COLO668 (cell line): ENCODE measurements at regions not wholly inside any gene's neighbourhood (a gene's known extent, or its start where the extent isn't known, plus 50 kb on each side); places are given as distances from the start of the nearest gene placed in this dataset.

Source experiments
- DNase-seq: peaks from one replicate; lab custom pipeline; 2025; ENCODE audit not compliant: unreplicated experiment; lab: John Stamatoyannopoulos, UW

DNA sequence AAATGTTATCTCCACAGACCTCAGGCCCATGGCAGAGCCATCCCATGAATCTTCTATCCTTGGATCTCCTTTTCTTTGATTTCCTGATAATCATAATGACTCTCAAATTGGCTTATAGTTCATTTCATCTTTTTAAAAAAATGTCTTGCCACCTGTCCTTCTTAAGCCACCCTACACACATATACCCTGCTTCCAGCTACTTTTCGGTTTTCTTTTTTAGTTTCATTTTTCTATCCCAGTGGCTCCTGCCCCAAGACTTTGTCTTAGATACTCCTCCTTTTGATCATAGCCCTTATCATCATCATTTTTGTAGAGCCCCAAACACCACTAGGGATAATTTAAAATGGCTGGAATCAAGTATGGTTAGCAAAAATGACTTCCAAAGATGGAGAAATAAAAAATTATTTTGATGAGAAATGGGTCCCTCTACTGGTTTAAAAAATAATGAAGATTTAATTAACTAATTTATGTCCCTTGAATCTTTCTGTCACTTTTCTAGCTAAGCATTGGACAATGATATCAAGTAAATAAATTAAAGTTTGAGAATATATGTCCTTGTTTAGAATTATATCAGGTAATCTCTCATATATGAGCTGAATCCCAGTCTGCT is 277.3 kb upstream of the SEMA3D start:
- DNase-seq: no peak

DNA sequence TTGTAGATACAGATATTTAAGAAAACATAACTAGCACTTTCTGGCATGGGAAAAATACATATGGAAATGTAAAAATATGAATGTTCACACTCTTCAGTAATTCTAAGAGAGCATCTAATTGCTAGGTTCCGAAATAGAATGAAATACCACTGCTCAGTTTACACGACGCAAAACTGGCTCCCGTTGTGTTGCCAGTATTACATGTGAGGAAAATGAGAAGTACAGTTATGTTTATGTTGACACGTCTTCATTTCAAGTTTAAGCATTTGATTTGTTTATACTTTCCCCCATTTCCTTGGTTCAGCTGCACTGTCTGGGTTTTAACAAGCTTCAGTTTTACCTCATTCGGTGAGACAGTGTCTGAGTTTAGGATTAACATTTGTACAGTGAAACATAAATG is 275.8 kb upstream of the SEMA3D start:
- no peak for DNase-seq

GRCh38 chr7:85457911-85458310 is 271.1 kb upstream of the SEMA3D start:
- DNase-seq: no peak

- DNase-seq: no peak
Measured at GRCh38 chr7:85456254-85456653, 269.4 kb upstream of the SEMA3D start.

- no peak for DNase-seq
Measured at GRCh38 chr7:85454904-85455303, 268.0 kb upstream of the SEMA3D start.

DNA sequence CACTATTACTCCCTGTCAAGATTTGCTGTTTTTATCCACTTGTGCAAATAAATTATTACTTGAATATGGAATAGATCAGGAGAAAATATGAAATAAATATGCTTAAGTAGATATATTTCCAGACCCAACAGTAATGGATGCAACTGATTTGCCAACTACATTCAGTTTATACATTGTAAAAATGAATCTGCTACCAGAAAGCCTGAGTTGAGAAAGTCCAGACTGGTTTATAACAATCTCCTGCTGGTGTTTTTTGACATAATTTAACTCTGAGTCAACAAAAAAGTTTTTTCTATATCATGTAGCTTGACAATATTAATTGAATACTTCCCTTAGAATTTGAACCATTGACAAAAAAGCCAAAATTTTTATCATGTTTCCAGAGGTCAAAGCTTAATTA is 265.8 kb upstream of the SEMA3D start:
- no peak for DNase-seq

- no peak for DNase-seq
Measured at GRCh38 chr7:85449478-85449877, 262.6 kb upstream of the SEMA3D start.

- DNase-seq: no peak
Measured at GRCh38 chr7:85447004-85447403, 260.1 kb upstream of the SEMA3D start.

DNA sequence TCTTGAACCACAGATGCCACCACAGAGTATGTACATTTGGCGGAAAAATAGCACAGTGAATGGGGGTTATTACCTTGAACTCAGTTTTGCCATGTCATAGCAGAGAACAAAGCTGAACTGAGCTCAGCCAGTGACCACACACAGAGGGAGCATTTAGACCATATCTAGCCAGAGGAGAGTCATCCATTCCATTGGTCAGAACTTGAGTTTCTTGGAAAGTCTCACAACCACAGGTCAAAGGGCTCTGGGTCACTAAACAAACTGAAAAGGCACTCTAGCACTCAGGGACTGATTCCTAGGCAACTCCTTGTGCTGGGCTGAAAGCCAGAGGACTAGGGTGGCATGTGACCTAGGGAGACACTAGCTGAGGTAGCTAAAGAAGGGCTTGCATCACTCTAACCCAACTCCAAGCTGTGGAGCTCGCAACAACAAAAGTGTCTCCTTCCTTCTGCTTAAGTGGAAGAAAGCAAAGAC is 239.7 kb upstream of the SEMA3D start:
- DNase-seq: no peak

DNA sequence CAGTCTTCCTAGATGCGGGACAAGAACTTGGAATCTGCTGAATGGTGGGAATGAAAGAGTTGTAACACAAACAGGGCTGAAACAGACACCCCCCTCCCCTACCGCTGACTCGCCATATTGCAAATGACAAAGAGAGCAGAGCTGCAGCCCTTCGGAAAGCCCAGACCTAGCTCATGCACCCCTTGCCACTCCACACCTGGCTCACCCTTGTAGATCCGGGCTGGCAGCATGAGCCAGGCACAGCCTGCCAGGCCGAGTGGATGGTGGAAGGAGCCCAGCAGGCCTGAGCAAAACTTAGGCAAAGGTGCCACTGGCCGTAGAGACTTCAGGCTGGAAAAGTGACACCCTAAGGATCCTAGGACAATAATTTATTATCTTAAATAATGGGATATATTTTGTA is 237.4 kb upstream of the SEMA3D start:
- DNase-seq: no peak

DNA sequence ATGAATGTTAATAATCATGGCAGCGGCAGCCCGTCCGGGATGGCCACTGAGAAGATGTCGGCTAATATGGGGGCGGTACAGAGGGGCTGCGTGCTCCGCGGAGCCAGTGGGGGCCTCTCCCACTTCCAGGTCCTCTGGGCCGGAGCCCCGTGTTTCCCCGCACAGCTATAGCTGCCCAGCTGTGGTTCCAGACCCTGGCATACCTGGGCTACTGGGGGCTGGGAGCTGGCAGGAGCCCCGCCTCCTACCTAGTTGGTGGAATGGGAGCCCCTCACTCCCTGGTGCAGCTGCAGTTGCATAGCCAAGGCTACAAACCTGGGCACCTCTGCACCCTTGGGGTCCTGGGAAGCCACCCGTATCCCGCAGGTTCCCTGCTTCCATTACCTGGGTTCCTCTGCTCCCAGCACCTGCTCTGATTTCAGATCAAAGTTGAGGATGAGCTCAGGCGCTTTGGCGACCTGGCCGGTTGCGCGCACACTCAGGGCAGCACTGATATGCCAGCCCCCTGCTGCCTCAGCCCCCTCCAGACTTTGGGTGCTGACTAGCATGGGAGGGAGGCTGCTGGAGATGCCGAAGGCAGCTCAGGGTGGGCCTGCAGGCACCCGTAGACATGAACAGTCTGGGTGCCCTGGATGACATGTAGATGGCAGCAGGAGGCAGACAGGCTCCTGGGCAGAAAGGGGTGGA is 236.5 kb upstream of the SEMA3D start:
- no peak for DNase-seq

- DNase-seq: no peak
Measured at GRCh38 chr7:85415743-85416142, 228.9 kb upstream of the SEMA3D start.

- no peak for DNase-seq
Measured at GRCh38 chr7:85413718-85414117, 226.9 kb upstream of the SEMA3D start.

DNA sequence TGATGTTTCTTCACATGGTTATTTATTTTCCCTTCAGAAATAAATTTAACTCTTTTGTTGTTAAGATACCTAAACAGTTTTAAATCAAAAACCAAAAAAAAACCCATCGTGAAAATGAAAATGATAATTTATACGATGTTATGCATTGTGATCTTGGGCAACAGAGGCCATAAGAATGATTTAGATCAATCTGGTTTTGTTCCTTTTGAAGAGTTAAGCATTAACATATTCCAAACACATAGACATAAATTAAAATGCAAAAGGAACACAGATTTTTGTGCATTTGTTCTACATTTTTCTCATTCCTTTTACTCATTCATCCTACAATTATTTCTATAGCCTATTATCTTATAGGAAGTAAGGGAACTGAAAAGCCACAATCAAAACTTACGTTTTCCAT is 226.1 kb upstream of the SEMA3D start:
- DNase-seq: no peak

DNA sequence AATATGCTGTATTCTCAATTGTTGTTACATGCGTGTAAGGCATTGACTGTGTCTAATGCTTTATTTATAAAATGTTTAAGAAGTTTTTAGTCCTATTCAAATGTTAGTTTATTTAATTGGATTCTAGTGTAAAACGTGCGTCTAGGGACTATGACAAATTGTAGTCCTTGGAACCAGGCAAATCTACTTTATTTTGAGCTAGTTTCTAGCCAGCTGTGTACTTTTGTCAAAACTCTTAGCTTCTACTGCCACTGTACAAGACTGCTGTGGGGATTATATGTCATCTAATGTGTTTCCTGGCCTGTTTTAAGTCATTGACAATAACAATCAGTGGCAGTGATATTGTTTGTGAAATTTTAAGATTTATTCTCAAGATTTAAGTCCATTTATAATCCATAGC is 220.5 kb upstream of the SEMA3D start:
- no peak for DNase-seq

- no peak for DNase-seq
Measured at GRCh38 chr7:85405016-85405902, 218.4 kb upstream of the SEMA3D start.

DNA sequence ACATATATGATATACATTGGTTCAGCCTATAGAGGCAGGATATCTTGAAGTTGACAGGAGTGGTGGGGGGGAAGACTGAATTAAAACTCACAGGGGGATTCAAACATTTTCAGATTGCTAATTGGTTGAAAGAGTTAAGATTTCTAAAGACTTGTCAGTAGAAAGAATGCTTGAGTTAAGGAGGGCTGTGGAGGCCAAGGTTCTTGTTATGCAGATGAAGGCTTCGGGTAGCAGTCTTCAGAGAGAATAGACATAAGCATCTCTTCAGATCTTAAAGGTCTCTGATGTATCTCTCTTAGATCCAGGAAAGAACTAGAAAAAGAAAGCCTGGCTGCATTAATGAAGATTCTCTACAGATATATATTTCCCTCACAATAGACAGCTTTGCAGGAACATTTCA is 209.8 kb upstream of the SEMA3D start:
- DNase-seq: no peak

DNA sequence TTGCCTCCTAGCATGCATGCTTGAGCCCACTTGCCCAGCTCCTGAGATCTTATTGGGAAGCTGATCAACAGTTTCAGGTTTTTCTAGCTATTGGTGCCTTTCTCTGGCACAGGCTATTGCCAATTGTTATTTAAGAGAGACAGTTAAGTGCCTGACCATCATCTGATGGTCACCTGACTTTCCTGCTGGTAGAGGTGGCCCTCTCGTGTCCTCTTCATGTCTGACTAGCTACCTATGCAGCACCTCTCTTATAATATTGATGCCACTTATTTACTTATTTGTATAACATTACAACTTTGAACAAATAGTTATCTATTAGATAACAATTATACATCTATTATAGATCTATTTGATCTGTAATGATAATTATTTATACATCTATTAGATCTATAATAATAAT is 205.9 kb upstream of the SEMA3D start:
- DNase-seq: no peak

GRCh38 chr7:85392326-85392725 is 205.5 kb upstream of the SEMA3D start:
- no peak for DNase-seq

DNA sequence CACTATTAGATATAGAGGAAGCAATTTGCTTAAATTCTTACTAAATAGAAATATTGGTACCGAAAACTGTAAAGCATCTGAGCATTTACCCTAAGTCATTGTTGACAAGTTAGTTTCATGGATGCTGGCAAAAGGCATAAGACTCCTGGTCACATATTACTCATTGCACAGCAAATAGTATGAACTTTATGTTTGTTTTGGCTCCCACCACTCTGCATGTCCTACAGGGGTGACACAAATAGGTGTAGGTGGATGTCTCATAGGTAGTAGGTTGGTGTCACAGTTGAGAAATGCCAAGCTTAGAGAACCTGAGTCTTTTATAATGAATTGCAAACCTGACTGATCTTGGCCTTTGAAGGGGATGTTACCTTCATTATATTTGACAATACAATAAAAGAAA is 199.6 kb upstream of the SEMA3D start:
- no peak for DNase-seq

GRCh38 chr7:85384392-85384791 is 197.5 kb upstream of the SEMA3D start:
- DNase-seq: no peak

GRCh38 chr7:85381212-85381611 is 194.4 kb upstream of the SEMA3D start:
- no peak for DNase-seq
